ENCODE measurements at regions not wholly inside any gene's neighbourhood (a gene's known extent, or its start where the extent isn't known, plus 50 kb on each side); places are given as distances from the start of the nearest gene placed in this dataset.

GRCh38 chr2:155802888-155803287 is 529.6 kb downstream of the NR4A2 start:
- H3K36me3 ChIP-seq (ENCODE audit: control insufficient read depth in 2 of 2, insufficient read depth in 1 of 2, low read length in 2 of 2), result no peaks in the 10 kb centered on the region
- TF ChIP-seq PRDM6 (tag by site-specific recombination; IDR thresholded peaks at IDR 0.05), result no peak
- no peak for TF ChIP-seq ZNF155 (tag by site-specific recombination; IDR thresholded peaks at IDR 0.05)
- no peak for TF ChIP-seq ZNF335 (tag by site-specific recombination; conservative IDR thresholded peaks at IDR 0.05)
- TF ChIP-seq ZBTB8A (tag by site-specific recombination; IDR thresholded peaks at IDR 0.05), result no peak
- no peak for TF ChIP-seq SP3 (tag by site-specific recombination; IDR thresholded peaks at IDR 0.05)
- TF ChIP-seq ZFP37 (tag by site-specific recombination; IDR thresholded peaks at IDR 0.05), result no peak
- TF ChIP-seq ZNF19 (tag by site-specific recombination; IDR thresholded peaks at IDR 0.05; ENCODE audit: low read depth), result no peak
- no peak for TF ChIP-seq ZNF311 (tag by site-specific recombination; IDR thresholded peaks at IDR 0.05; ENCODE audit: borderline replicate concordance)
- no peak for TF ChIP-seq ZNF16 (tag by site-specific recombination; IDR thresholded peaks at IDR 0.05; ENCODE audit: low read depth)
- no peak for TF ChIP-seq ZNF510 (tag by site-specific recombination; IDR thresholded peaks at IDR 0.05; ENCODE audit: insufficient replicate concordance)
- TF ChIP-seq ZNF670 (tag by site-specific recombination; IDR thresholded peaks at IDR 0.05; ENCODE audit: low read depth), result no peak
- TF ChIP-seq ZBTB21 (tag by site-specific recombination; IDR thresholded peaks at IDR 0.05), result no peak
- TF ChIP-seq CTCF (tag by site-specific recombination; IDR thresholded peaks at IDR 0.05), result no peak
- no peak for TF ChIP-seq ZNF561 (tag by site-specific recombination; IDR thresholded peaks at IDR 0.05; ENCODE audit: borderline replicate concordance)
- no peak overlapping the region for H3K27ac ChIP-seq (ENCODE audit: extremely low read depth, low read depth, low read length)
- CTCF ChIA-PET, result no interaction called here
- no peak overlapping the region for H3K4me3 ChIP-seq (ENCODE audit: low read depth, low read length)
- H3K4me1 ChIP-seq (ENCODE audit: control insufficient read depth, insufficient read depth, low read length), result no peaks in the 10 kb centered on the region
- no peaks in the 10 kb centered on the region for H3K9me3 ChIP-seq (ENCODE audit: control insufficient read depth, insufficient read depth, low read depth, low read length)
- POLR2A ChIA-PET, result no interaction called here

- Histone ChIP-seq H3K4me3 (ENCODE audit: low read depth, low read length) (no peak overlapping the region), H3K9me3 (ENCODE audit: control insufficient read depth, insufficient read depth, low read depth, low read length) (no peaks in the 10 kb centered on the region; the same call in 1 of the 2 replicates), H3K36me3 (ENCODE audit: control insufficient read depth in 2 of 2, insufficient read depth in 1 of 2, low read length in 2 of 2) (no peaks in the 10 kb centered on the region), H3K4me1 (ENCODE audit: control insufficient read depth, insufficient read depth, low read length) (no peaks in the 10 kb centered on the region), H3K27ac (ENCODE audit: extremely low read depth, low read depth, low read length) (no peak overlapping the region)
- TF ChIP-seq SETDB1 (IDR thresholded peaks at IDR 0.05; ENCODE audit: insufficient read length, low read length) (peak; percentile 59), TRIM28 (IDR thresholded peaks at IDR 0.05; ENCODE audit: borderline replicate concordance, low read length) (no peak)
- ChIA-PET POLR2A (no interaction called here), CTCF (no interaction called here)
These were observed 539.9 kb downstream of the NR4A2 start for GRCh38 chr2:155792666-155793065.

- Histone ChIP-seq H3K36me3 (ENCODE audit: control insufficient read depth in 2 of 2, insufficient read depth in 1 of 2, low read length in 2 of 2) (no peaks in the 10 kb centered on the region), H3K4me1 (ENCODE audit: control insufficient read depth, insufficient read depth, low read length) (no peaks in the 10 kb centered on the region), H3K27ac (ENCODE audit: extremely low read depth, low read depth, low read length) (no peak overlapping the region), H3K4me3 (ENCODE audit: low read depth, low read length) (no peak overlapping the region), H3K9me3 (ENCODE audit: control insufficient read depth, insufficient read depth, low read depth, low read length) (no peaks in the 10 kb centered on the region)
- CTCF ChIA-PET, result no interaction called here
- TF ChIP-seq OSR2 (tag by site-specific recombination; IDR thresholded peaks at IDR 0.05), result no peak
- TF ChIP-seq ZIC2 (tag by site-specific recombination; IDR thresholded peaks at IDR 0.05), result no peak
- no peak for TF ChIP-seq IKZF3 (tag by site-specific recombination; IDR thresholded peaks at IDR 0.05)
- TF ChIP-seq REST (tag by site-specific recombination; IDR thresholded peaks at IDR 0.05), result no peak
- no peak for TF ChIP-seq ZNF292 (tag by site-specific recombination; IDR thresholded peaks at IDR 0.05; ENCODE audit: borderline replicate concordance, low read depth)
- no peak for TF ChIP-seq ZNF2 (tag by site-specific recombination; IDR thresholded peaks at IDR 0.05)
- TF ChIP-seq ZNF174 (tag by site-specific recombination; IDR thresholded peaks at IDR 0.05), result no peak
- POLR2A ChIA-PET, result no interaction called here
These were observed 562.0 kb downstream of the NR4A2 start for GRCh38 chr2:155770516-155770915.
